ENCODE measurements at regions not wholly inside any gene's neighbourhood (a gene's known extent, or its start where the extent isn't known, plus 50 kb on each side); places are given as distances from the start of the nearest gene placed in this dataset.

GRCh38 chr4:89539797-89540711, 232.5 kb upstream of the GPRIN3 start:
- TF ChIP-seq POLR2AphosphoS5 (IDR thresholded peaks at IDR 0.05; ENCODE audit: low read depth, low read length) (no peak), POLR2A (IDR thresholded peaks at IDR 0.05; ENCODE audit: low read depth, low read length) (no peak), TAF1 (IDR thresholded peaks at IDR 0.05; ENCODE audit: borderline replicate concordance, low read depth, low read length) (no peak)

All from GM12892 (cell line).